Endodermal cell (in vitro differentiated cells): ENCODE measurements at regions not wholly inside any gene's neighbourhood (a gene's known extent, or its start where the extent isn't known, plus 50 kb on each side); places are given as distances from the start of the nearest gene placed in this dataset.

ENCODE experiments used
- DNase-seq: peaks from one replicate; pipeline ENCODE4 v3.0.0-alpha.2; 2017
- H3K27ac ChIP-seq: 2 replicates; pipeline ENCODE4 v1.5.1; 2013; ENCODE audit warnings: mild to moderate bottlenecking, low read depth, low read length, moderate library complexity
- H3K27me3 ChIP-seq: 2 replicates; pipeline ENCODE4 v1.6.1; 2013; ENCODE audit warnings: mild to moderate bottlenecking, low read length, moderate library complexity; ENCODE audit not compliant: insufficient read depth, control insufficient read depth, poor library complexity, severe bottlenecking
- H3K36me3 ChIP-seq: 2 replicates; pipeline ENCODE4 v1.7.0; 2013; ENCODE audit warnings: mild to moderate bottlenecking, low read length, moderate library complexity; ENCODE audit not compliant: control insufficient read depth, insufficient read depth
- H3K4me1 ChIP-seq: one replicate; pipeline ENCODE4 v1.7.0; 2013; ENCODE audit warnings: low read length; ENCODE audit not compliant: control insufficient read depth, insufficient read depth
- H3K4me3 ChIP-seq: 2 replicates; pipeline ENCODE4 v1.5.1; 2013; ENCODE audit warnings: mild to moderate bottlenecking, low read length, moderate library complexity
- H3K9ac ChIP-seq: 2 replicates; pipeline ENCODE4 v1.6.1; 2013; ENCODE audit warnings: mild to moderate bottlenecking, low read length, moderate library complexity; ENCODE audit not compliant: poor library complexity, severe bottlenecking; ENCODE audit errors: extremely low read depth
- H3K9me3 ChIP-seq: 2 replicates; pipeline ENCODE4 v1.6.1; 2013; ENCODE audit warnings: mild to moderate bottlenecking, low read length, moderate library complexity; ENCODE audit not compliant: control insufficient read depth
- H3K27ac Mint-ChIP-seq: 2 replicates; pipeline ENCODE4 v1.8.0; 2020; ENCODE audit warnings: mixed read lengths
- H3K27me3 Mint-ChIP-seq: 2 replicates; pipeline ENCODE4 v1.8.0; 2021; ENCODE audit warnings: mild to moderate bottlenecking, mixed read lengths; ENCODE audit not compliant: insufficient read depth
- H3K36me3 Mint-ChIP-seq: 2 replicates; pipeline ENCODE4 v1.8.0; 2020; ENCODE audit warnings: low read depth, mixed read lengths
- H3K4me1 Mint-ChIP-seq: 2 replicates; pipeline ENCODE4 v1.8.0; 2020; ENCODE audit warnings: mixed read lengths
- H3K4me3 Mint-ChIP-seq: 2 replicates; pipeline ENCODE4 v1.8.0; 2020; ENCODE audit warnings: mild to moderate bottlenecking, moderate library complexity, mixed read lengths
- H3K9me3 Mint-ChIP-seq: 2 replicates; pipeline ENCODE4 v1.8.0; 2020; ENCODE audit warnings: mild to moderate bottlenecking, mixed read lengths
- WGBS, 2 experiments: methylation state at CpG; one replicate each; pipeline versions ENCODE4 v1.1.5 to v1.1.7; 2013; ENCODE audit warnings: missing lambda C conversion rate in 2 of 2, mixed read lengths in 1 of 2; ENCODE audit not compliant: insufficient coverage in 1 of 2, insufficient read length in 1 of 2; 5-methylcytosine and 5-hydroxymethylcytosine counted together
- TF ChIP-seq, protein P1 (sequence below): fragments of 200-600 bp; sonication (generic); conservative IDR thresholded peaks from 2 replicates; pipeline ENCODE4 v1.5.0; 2021; ENCODE audit warnings: antibody characterized with exemption, mild to moderate bottlenecking

DNA sequence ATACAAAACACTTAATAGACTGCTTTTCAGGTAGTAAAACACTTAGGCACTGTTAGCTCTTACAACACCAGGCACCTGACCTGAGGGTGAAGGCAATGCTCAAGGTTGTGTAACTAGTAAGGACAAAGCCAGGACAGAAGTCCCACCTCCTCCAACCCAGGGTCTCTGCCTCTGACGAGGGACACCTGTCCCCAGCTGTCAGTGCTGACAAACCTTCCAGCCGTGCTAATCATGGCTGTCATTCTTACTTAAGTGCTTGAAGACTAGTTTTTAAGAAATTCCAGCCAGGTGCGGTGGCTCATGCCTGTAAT, 62.5 kb upstream of the MAX start:
- TF ChIP-seq, protein P1, sequence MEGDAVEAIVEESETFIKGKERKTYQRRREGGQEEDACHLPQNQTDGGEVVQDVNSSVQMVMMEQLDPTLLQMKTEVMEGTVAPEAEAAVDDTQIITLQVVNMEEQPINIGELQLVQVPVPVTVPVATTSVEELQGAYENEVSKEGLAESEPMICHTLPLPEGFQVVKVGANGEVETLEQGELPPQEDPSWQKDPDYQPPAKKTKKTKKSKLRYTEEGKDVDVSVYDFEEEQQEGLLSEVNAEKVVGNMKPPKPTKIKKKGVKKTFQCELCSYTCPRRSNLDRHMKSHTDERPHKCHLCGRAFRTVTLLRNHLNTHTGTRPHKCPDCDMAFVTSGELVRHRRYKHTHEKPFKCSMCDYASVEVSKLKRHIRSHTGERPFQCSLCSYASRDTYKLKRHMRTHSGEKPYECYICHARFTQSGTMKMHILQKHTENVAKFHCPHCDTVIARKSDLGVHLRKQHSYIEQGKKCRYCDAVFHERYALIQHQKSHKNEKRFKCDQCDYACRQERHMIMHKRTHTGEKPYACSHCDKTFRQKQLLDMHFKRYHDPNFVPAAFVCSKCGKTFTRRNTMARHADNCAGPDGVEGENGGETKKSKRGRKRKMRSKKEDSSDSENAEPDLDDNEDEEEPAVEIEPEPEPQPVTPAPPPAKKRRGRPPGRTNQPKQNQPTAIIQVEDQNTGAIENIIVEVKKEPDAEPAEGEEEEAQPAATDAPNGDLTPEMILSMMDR, result no peak
- H3K27me3 Mint-ChIP-seq, result peaks cover 7% of the 10 kb centered on the region
- WGBS, 2 experiments, result 78 to 93% methylated on average over 3 of the region's 3 CpGs
- Histone ChIP-seq H3K27me3 (no peaks in the 10 kb centered on the region), H3K27ac (no peak overlapping the region), H3K36me3 (no peaks in the 10 kb centered on the region), H3K4me3 (no peak overlapping the region), H3K4me1 (peaks cover 4% of the 10 kb centered on the region), H3K9ac (no peak overlapping the region), H3K9me3 (no peaks in the 10 kb centered on the region)
- no peak overlapping the region for H3K27ac Mint-ChIP-seq
- no peaks in the 10 kb centered on the region for H3K36me3 Mint-ChIP-seq
- no peak overlapping the region for H3K4me3 Mint-ChIP-seq
- no peak for DNase-seq
- H3K9me3 Mint-ChIP-seq, result no peaks in the 10 kb centered on the region
- no peaks in the 10 kb centered on the region for H3K4me1 Mint-ChIP-seq

DNA sequence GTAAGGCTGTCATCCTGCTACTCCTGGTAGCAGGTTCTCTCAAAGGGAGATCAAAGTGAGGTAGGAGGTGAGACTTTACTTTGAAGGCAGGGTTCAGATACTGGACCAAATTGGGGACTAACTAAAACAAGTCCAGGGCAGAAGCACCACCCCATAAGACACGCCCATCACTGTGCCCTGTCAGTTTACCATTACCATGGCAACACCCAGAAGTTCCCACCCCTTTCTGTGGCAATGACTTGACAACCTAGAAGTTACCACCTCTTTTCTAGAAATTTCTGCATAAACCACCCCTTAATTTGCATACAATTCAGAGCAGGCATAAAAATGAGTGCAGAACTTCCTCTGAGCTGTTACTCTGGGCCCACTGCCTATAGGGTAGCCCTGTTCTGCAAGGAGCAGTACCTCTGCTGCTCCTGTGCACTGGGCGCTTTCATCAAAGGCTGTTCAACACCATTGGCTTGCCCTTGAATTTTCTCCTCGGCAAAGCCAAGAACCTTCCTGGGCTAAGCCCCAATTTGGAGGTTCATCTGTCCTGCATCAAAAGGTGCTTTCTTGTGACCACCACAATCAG, 64.8 kb upstream of the MAX start:
- Mint-ChIP-seq H3K9me3 (no peaks in the 10 kb centered on the region), H3K27ac (no peak overlapping the region), H3K36me3 (no peaks in the 10 kb centered on the region), H3K4me3 (no peak overlapping the region), H3K4me1 (peaks cover 9% of the 10 kb centered on the region), H3K27me3 (peaks cover 12% of the 10 kb centered on the region)
- H3K4me3 ChIP-seq, result no peak overlapping the region
- TF ChIP-seq, protein P1, result no peak
- no peaks in the 10 kb centered on the region for H3K9me3 ChIP-seq
- WGBS, 2 experiments, result 93 to 94% methylated on average over 3 of the region's 3 CpGs
- no peak overlapping the region for H3K9ac ChIP-seq
- H3K27ac ChIP-seq, result no peak overlapping the region
- H3K4me1 ChIP-seq, result peaks cover 4% of the 10 kb centered on the region
- no peaks in the 10 kb centered on the region for H3K36me3 ChIP-seq
- no peaks in the 10 kb centered on the region for H3K27me3 ChIP-seq
- no peak for DNase-seq

DNA sequence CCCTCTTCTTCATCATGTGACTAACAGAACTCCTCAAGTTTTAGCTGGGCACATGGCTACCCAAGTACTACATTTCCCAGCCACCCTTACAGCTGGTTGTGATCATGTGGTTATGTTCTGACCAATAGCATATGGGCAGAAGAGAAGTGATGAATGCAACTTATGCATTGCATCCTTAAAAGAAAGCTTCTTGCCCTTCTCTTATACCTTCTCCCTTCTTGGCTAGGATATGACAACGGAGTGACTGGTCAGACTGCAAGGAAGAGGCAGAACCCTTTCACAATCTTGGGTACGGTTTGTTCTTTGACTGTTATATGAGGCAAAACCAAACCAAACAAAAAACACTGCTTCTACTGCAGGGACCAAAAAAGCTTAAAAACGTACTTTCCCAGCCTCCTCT, 66.5 kb upstream of the MAX start:
- Histone ChIP-seq H3K4me3 (no peak overlapping the region), H3K4me1 (peaks cover 6% of the 10 kb centered on the region), H3K27ac (no peak overlapping the region), H3K9ac (no peak overlapping the region), H3K9me3 (no peaks in the 10 kb centered on the region), H3K27me3 (no peaks in the 10 kb centered on the region), H3K36me3 (no peaks in the 10 kb centered on the region)
- Mint-ChIP-seq H3K9me3 (no peaks in the 10 kb centered on the region), H3K27ac (no peak overlapping the region), H3K36me3 (no peaks in the 10 kb centered on the region), H3K27me3 (peaks cover 10% of the 10 kb centered on the region), H3K4me3 (no peak overlapping the region), H3K4me1 (peaks cover 11% of the 10 kb centered on the region)
- TF ChIP-seq, protein P1, result no peak
- 75 to 76% methylated on average over 3 of the region's 3 CpGs for WGBS, 2 experiments
- DNase-seq, result no peak
